ENCODE measurements at regions not wholly inside any gene's neighbourhood (a gene's known extent, or its start where the extent isn't known, plus 50 kb on each side); places are given as distances from the start of the nearest gene placed in this dataset.

- H3K4me2 ChIP-seq (ENCODE audit: insufficient read depth in 1 of 2, low read depth in 2 of 2, low read length in 2 of 2) = no peak overlapping the region
- no peaks in the 10 kb centered on the region for H3K9me3 ChIP-seq (ENCODE audit: insufficient read depth in 2 of 2, low read depth in 1 of 2, low read length in 1 of 2)
- H2AK5ac ChIP-seq (ENCODE audit: low read depth, low read length) = no peak overlapping the region
- no peak overlapping the region for H3K4ac ChIP-seq (replicated peaks; ENCODE audit: insufficient read length, low read depth, low read length)
- no peak overlapping the region for H2BK15ac ChIP-seq (ENCODE audit: low read length)
- CTCF ChIA-PET (ENCODE audit: partially characterized antibody) = no interaction called here
- H3K4me1 ChIP-seq (replicated peaks in 1 of 4; ENCODE audit: control insufficient read depth in 3 of 4, insufficient read depth in 4 of 4, low read length in 3 of 4) = no peaks in the 10 kb centered on the region
- no peak for DNase-seq (ENCODE audit: low read depth in 1 of 2, low spot score in 2 of 2)
- H3K18ac ChIP-seq (ENCODE audit: extremely low read depth, low read length) = no peak overlapping the region
- no peaks in the 10 kb centered on the region for H4K20me1 ChIP-seq (replicated peaks in 1 of 2; ENCODE audit: control insufficient read depth in 1 of 2, insufficient read depth in 2 of 2, low read length in 2 of 2)
- H4K8ac ChIP-seq (ENCODE audit: extremely low read depth, insufficient read depth, low read length) = no peak overlapping the region
- no peak overlapping the region for H2BK20ac ChIP-seq (ENCODE audit: low read length)
- no peak overlapping the region for H2AFZ ChIP-seq (ENCODE audit: low read length)
- H3K27ac ChIP-seq (ENCODE audit: low read depth, low read length) = no peak overlapping the region
- H2BK120ac ChIP-seq (replicated peaks; ENCODE audit: low read depth, low read length) = no peak overlapping the region
- no peak for FAIRE-seq
- no peak overlapping the region for H4K91ac ChIP-seq (replicated peaks; ENCODE audit: insufficient read length, low read length)
- H4K5ac ChIP-seq (ENCODE audit: insufficient read length, low read depth, low read length) = no peak overlapping the region
- no peak overlapping the region for H2BK5ac ChIP-seq (ENCODE audit: low read depth, low read length)
- no peaks in the 10 kb centered on the region for H3K36me3 ChIP-seq (ENCODE audit: control insufficient read depth in 2 of 4, insufficient read depth in 4 of 4, low read length in 3 of 4)
- no peak overlapping the region for H3K56ac ChIP-seq (replicated peaks; ENCODE audit: insufficient read length, low read depth, low read length)
- H3K4me3 ChIP-seq (ENCODE audit: extremely low read depth in 1 of 4, insufficient read depth in 2 of 4, low read depth in 3 of 4, low read length in 4 of 4) = no peak overlapping the region
- no peaks in the 10 kb centered on the region for H3K23me2 ChIP-seq (ENCODE audit: low read depth, low read length)
- H3K79me2 ChIP-seq (ENCODE audit: control insufficient read depth in 1 of 2, insufficient read depth in 2 of 2, low read length in 2 of 2) = no peaks in the 10 kb centered on the region
- no peak overlapping the region for H3K23ac ChIP-seq (ENCODE audit: insufficient read length)
- POLR2A ChIA-PET (ENCODE audit: partially characterized antibody) = no interaction called here
- no peaks in the 10 kb centered on the region for H3K79me1 ChIP-seq (ENCODE audit: low read depth, low read length)
- WGBS, 2 experiments (ENCODE audit: extremely low coverage in 1 of 2, insufficient coverage in 1 of 2, insufficient read length in 1 of 2, insufficient replicate concordance in 2 of 2, low coverage in 1 of 2, low lambda C conversion rate in 2 of 2, missing lambda C conversion rate in 1 of 2) = 95% methylated on average over 4 of the region's 4 CpGs; no CpG with 5 or more reads in 1 of the 2 experiments
- no peak overlapping the region for H3K9ac ChIP-seq (replicated peaks in 1 of 4; ENCODE audit: extremely low read depth in 1 of 4, low read depth in 3 of 4, low read length in 3 of 4)
- no peak overlapping the region for H3K14ac ChIP-seq (ENCODE audit: insufficient read length)
- no peaks in the 10 kb centered on the region for H3K27me3 ChIP-seq (replicated peaks in 1 of 4; ENCODE audit: control insufficient read depth in 3 of 4, extremely low read depth in 1 of 4, insufficient read depth in 3 of 4, low read length in 3 of 4)
- no peak overlapping the region for H2BK12ac ChIP-seq (ENCODE audit: low read depth, low read length)
- TF ChIP-seq TAF7 (optimal IDR thresholded peaks at IDR 0.05; ENCODE audit: borderline replicate concordance, low read depth, low read length) (no peak), CBX5 (IDR thresholded peaks at IDR 0.05; ENCODE audit: low read depth, low read length) (no peak), HDAC2 (IDR thresholded peaks at IDR 0.05; ENCODE audit: borderline replicate concordance in 1 of 2, low read depth in 2 of 2, low read length in 2 of 2) (no peak), ASH2L (IDR thresholded peaks at IDR 0.05; ENCODE audit: low read length) (no peak), GTF2F1 (IDR thresholded peaks at IDR 0.05; ENCODE audit: borderline replicate concordance, low read depth, low read length) (no peak), EGR1 (IDR thresholded peaks at IDR 0.05; ENCODE audit: borderline replicate concordance, low read depth, low read length) (no peak), EZH2 (IDR thresholded peaks at IDR 0.05; ENCODE audit: low read depth, low read length, severe bottlenecking) (no peak), RAD21 (IDR thresholded peaks at IDR 0.05 in 1 of 2, conservative IDR thresholded peaks at IDR 0.05 in 1 of 2; ENCODE audit: low read depth in 2 of 2, low read length in 2 of 2) (no peak), SAP30 (IDR thresholded peaks at IDR 0.05; ENCODE audit: insufficient read depth, insufficient replicate concordance, low read length) (no peak), ZNF274 (IDR thresholded peaks at IDR 0.05; ENCODE audit: borderline replicate concordance, extremely low read depth, low read length) (no peak), SIX5 (IDR thresholded peaks at IDR 0.05; ENCODE audit: low read depth, low read length) (no peak), SUZ12 (IDR thresholded peaks at IDR 0.05; ENCODE audit: low read length) (no peak), CTBP2 (IDR thresholded peaks at IDR 0.05; ENCODE audit: borderline replicate concordance, insufficient read depth, insufficient read length, low read length) (no peak), SIN3A (conservative IDR thresholded peaks at IDR 0.05 in 1 of 2, IDR thresholded peaks at IDR 0.05 in 1 of 2; ENCODE audit: low read depth in 1 of 2, low read length in 2 of 2) (no peak)
Measured at GRCh38 chr6:81656231-81656630, 96.2 kb downstream of the TENT5A start.

Measured in H1 (cell line).